ENCODE measurements at regions not wholly inside any gene's neighbourhood (a gene's known extent, or its start where the extent isn't known, plus 50 kb on each side); places are given as distances from the start of the nearest gene placed in this dataset.

GRCh38 chr6:87946669-87947068 is 101.0 kb upstream of the SPACA1 start:
- FAIRE-seq = no peak
- Histone ChIP-seq H3K4me3 (no peak overlapping the region), H3K4me1 (no peaks in the 10 kb centered on the region), H3K27me3 (no peaks in the 10 kb centered on the region), H3K9me3 (no peaks in the 10 kb centered on the region), H3K36me3 (no peaks in the 10 kb centered on the region), H3K27ac (no peak overlapping the region)
- ATAC-seq = no peak
- WGBS, 2 donors = 71 to 80% methylated on average over 4 of the region's 4 CpGs
- no peak for DNase-seq
- TF ChIP-seq CTCF (IDR thresholded peaks at IDR 0.05) = no peak
- intact Hi-C loops (cut with DNase I) = no loop called here

GRCh38 chr6:87945966-87946365 is 101.7 kb upstream of the SPACA1 start:
- WGBS, 2 donors = 46 to 58% methylated on average over 5 of the region's 5 CpGs
- TF ChIP-seq CTCF (IDR thresholded peaks at IDR 0.05) = no peak
- no peaks in the 10 kb centered on the region for H3K4me1 ChIP-seq
- H3K9me3 ChIP-seq = no peaks in the 10 kb centered on the region
- H3K36me3 ChIP-seq = no peaks in the 10 kb centered on the region
- intact Hi-C loops (cut with DNase I) = no loop called here
- H3K27ac ChIP-seq = no peak overlapping the region
- H3K4me3 ChIP-seq = no peak overlapping the region
- H3K27me3 ChIP-seq = no peaks in the 10 kb centered on the region
- DNase-seq (no peak), ATAC-seq (peak in 1 of 4 donors; percentile 48), FAIRE-seq (no peak)

- no peaks in the 10 kb centered on the region for H3K36me3 ChIP-seq
- no peak overlapping the region for H3K27ac ChIP-seq
- no peaks in the 10 kb centered on the region for H3K4me1 ChIP-seq
- ATAC-seq (no peak), FAIRE-seq (no peak), DNase-seq (no peak)
- WGBS, 2 donors = 56% methylated on average over 6 of the region's 6 CpGs
- intact Hi-C loops (cut with DNase I) = no loop called here
- TF ChIP-seq CTCF (IDR thresholded peaks at IDR 0.05) = no peak
- no peaks in the 10 kb centered on the region for H3K27me3 ChIP-seq
- no peak overlapping the region for H3K4me3 ChIP-seq
- H3K9me3 ChIP-seq = no peaks in the 10 kb centered on the region
Observed at GRCh38 chr6:87945181-87945580, 102.5 kb upstream of the SPACA1 start.

DNA sequence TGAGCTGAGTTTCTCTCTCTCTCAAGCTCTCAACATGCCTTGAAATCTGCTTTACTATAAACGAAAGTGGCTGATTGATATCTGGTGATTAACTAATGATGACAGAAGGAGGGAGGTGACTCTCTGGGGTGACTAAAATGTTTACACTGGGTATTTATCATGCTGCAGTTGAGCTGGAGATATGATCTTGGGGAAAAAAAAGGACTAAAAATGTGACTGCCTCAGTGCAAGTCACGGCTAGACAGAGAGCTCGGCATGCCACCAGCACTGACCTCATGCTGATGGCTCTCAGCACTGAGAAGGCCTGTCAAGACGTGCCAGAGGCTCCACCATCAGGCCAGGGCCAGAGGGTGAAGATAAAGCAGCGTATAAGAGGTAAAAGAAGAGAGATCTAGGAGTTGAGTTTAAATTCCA is 103.1 kb upstream of the SPACA1 start:
- Histone ChIP-seq H3K27ac (peak overlapping the region in 1 of 4 donors; percentile 37), H3K4me3 (no peak overlapping the region)
- intact Hi-C loops (cut with DNase I) = no loop called here

DNA sequence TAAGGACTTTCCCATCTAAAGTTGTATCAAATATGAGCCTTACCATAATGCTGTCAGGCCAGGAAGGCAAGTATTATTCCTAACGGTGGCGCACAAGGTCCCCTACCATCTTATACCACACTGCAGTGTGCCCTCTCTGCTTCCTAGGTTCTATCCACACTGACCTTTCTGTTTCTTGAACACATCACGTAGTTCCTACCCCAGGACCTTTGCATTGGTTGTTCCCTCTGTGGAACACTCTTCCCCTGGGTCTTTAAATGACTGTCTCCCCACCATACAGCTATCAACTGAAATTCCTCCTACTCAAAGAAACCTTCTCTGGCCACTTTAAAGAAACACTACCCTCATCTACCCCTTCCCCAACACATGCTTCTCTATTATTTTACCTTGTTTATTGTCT is 104.5 kb upstream of the SPACA1 start:
- Histone ChIP-seq H3K36me3 (no peaks in the 10 kb centered on the region), H3K27me3 (no peaks in the 10 kb centered on the region), H3K9me3 (no peaks in the 10 kb centered on the region), H3K4me3 (no peak overlapping the region), H3K4me1 (no peaks in the 10 kb centered on the region), H3K27ac (no peak overlapping the region)
- 68 to 85% methylated on average over 3 of the region's 3 CpGs for WGBS, 2 donors
- FAIRE-seq = no peak
- no peak for DNase-seq
- intact Hi-C loops (cut with DNase I) = no loop called here
- ATAC-seq = no peak
- TF ChIP-seq CTCF (IDR thresholded peaks at IDR 0.05) = no peak

More for the DNA sequence above, 103.1 kb upstream of the SPACA1 start:
- H3K4me1 ChIP-seq = no peaks in the 10 kb centered on the region
- no peak for FAIRE-seq
- no peaks in the 10 kb centered on the region for H3K36me3 ChIP-seq
- DNase-seq = peak; percentile 14 to 59 (median 56)
- 6 to 11% methylated on average over 5 of the region's 5 CpGs for WGBS, 2 donors
- peak; percentile 80 to 98 (median 96) for ATAC-seq
- no peak for TF ChIP-seq CTCF (IDR thresholded peaks at IDR 0.05)
- H3K27me3 ChIP-seq = no peaks in the 10 kb centered on the region
- H3K9me3 ChIP-seq = no peaks in the 10 kb centered on the region
